Neural cell (in vitro differentiated cells): ENCODE measurements at regions not wholly inside any gene's neighbourhood (a gene's known extent, or its start where the extent isn't known, plus 50 kb on each side); places are given as distances from the start of the nearest gene placed in this dataset.
"Not testable (repeated sequence)": the region's sequence is repeated elsewhere in the genome, so short reads cannot be mapped to it uniquely, and the experiment has no call there.

Experiments used
- H2AFZ ChIP-seq: fragments of 200-600, 300-800 bp; sonication (generic), shearing (Covaris generic); 2 replicates; pipeline ENCODE4 v1.6.0; 2014; ENCODE audit warnings: low read depth, mild to moderate bottlenecking, antibody characterized with exemption, low read length, moderate library complexity
- H3F3A ChIP-seq: fragments of 200-600 bp; shearing (Covaris generic); 2 replicates; pipeline ENCODE4 v1.6.1; 2016; ENCODE audit warnings: mild to moderate bottlenecking, moderate library complexity, mixed read lengths, antibody characterized with exemption, low read length; ENCODE audit not compliant: insufficient read depth, poor library complexity, severe bottlenecking
- H3K27ac ChIP-seq: fragments of 200-600, 300-800 bp; sonication (generic), shearing (Covaris generic); 2 replicates; pipeline ENCODE4 v1.5.1; 2014; ENCODE audit warnings: mild to moderate bottlenecking, low read length, moderate library complexity
- H3K27me3 ChIP-seq: fragments of 300-800, 200-600 bp; sonication (generic), shearing (Covaris generic); 2 replicates; pipeline ENCODE4 v1.6.0; 2014; ENCODE audit warnings: mild to moderate bottlenecking, low read depth, low read length, moderate library complexity; ENCODE audit not compliant: insufficient read depth
- H3K36me3 ChIP-seq: fragments of 300-800, 200-600 bp; sonication (generic), shearing (Covaris generic); 2 replicates; pipeline ENCODE4 v1.5.1; 2014; ENCODE audit warnings: mild to moderate bottlenecking, antibody characterized with exemption, low read length, moderate library complexity; ENCODE audit not compliant: insufficient read depth
- H3K4me2 ChIP-seq: fragments of 300-800, 200-600 bp; sonication (generic), shearing (Covaris generic); 2 replicates; pipeline ENCODE4 v1.6.0; 2014; ENCODE audit warnings: mild to moderate bottlenecking, low read length
- H3K4me3 ChIP-seq: fragments of 300-800, 200-600 bp; sonication (generic), shearing (Covaris generic); 2 replicates; pipeline ENCODE4 v1.5.1; 2014; ENCODE audit warnings: mild to moderate bottlenecking, low read length, moderate library complexity
- H3K79me2 ChIP-seq: fragments of 200-600 bp; shearing (Covaris generic); replicated peaks from 2 replicates; pipeline ENCODE4 v1.6.0; 2014; ENCODE audit warnings: mild to moderate bottlenecking, low read length, moderate library complexity; ENCODE audit not compliant: insufficient read depth
- H3K9ac ChIP-seq: fragments of 300-800, 200-600 bp; sonication (generic), shearing (Covaris generic); 2 replicates; pipeline ENCODE4 v1.6.1; 2016; ENCODE audit warnings: mild to moderate bottlenecking, low read length, mixed read lengths
- H3K9me2 ChIP-seq: fragments of 200-600 bp; shearing (Covaris generic); 2 replicates; pipeline ENCODE4 v1.6.1; 2016; ENCODE audit warnings: mild to moderate bottlenecking, low read length, mixed read lengths; ENCODE audit not compliant: insufficient read depth
- H3K9me3 ChIP-seq: fragments of 200-600, 300-800 bp; sonication (generic), shearing (Covaris generic); 2 replicates; pipeline ENCODE4 v1.6.1; 2016; ENCODE audit warnings: mild to moderate bottlenecking, mixed run types, low read length, moderate library complexity, mixed read lengths
- H4K20me1 ChIP-seq: fragments of 200-600 bp; shearing (Covaris generic); 2 replicates; pipeline ENCODE4 v1.6.1; 2016; ENCODE audit warnings: mild to moderate bottlenecking, mixed run types; ENCODE audit not compliant: insufficient read depth
- CTCF ChIP-seq: fragments of 450-650 bp; IDR thresholded peaks from 2 replicates; pipeline ENCODE4 v1.5.1; 2014; ENCODE audit warnings: antibody characterized with exemption, mild to moderate bottlenecking, moderate library complexity; ENCODE audit not compliant: poor library complexity, severe bottlenecking
- EP300 ChIP-seq: fragments of 450-650 bp; conservative IDR thresholded peaks from 2 replicates; pipeline ENCODE4 v1.6.1; 2014; ENCODE audit warnings: antibody characterized with exemption, mild to moderate bottlenecking, moderate library complexity; ENCODE audit not compliant: poor library complexity, severe bottlenecking
- EZH2 ChIP-seq: fragments of 200-600, 300-800 bp; shearing (Covaris generic), sonication (generic); IDR thresholded peaks from 2 replicates; pipeline ENCODE4 v1.6.1; 2014; ENCODE audit warnings: antibody characterized with exemption, low read length, borderline replicate concordance, mild to moderate bottlenecking; ENCODE audit not compliant: insufficient read depth, poor library complexity, severe bottlenecking
- MXI1 ChIP-seq: fragments of 450-650 bp; conservative IDR thresholded peaks from 2 replicates; pipeline ENCODE4 v1.6.1; 2014; ENCODE audit warnings: antibody characterized with exemption, mild to moderate bottlenecking; ENCODE audit not compliant: poor library complexity, severe bottlenecking
- POLR2AphosphoS5 ChIP-seq: IDR thresholded peaks from 2 replicates; pipeline ENCODE4 v1.6.1; 2012
- RAD21 ChIP-seq: fragments of 450-650 bp; conservative IDR thresholded peaks from 2 replicates; pipeline ENCODE4 v1.6.1; 2014; ENCODE audit warnings: antibody characterized with exemption, mild to moderate bottlenecking, moderate library complexity
- SMC3 ChIP-seq: fragments of 450-650 bp; conservative IDR thresholded peaks from 2 replicates; pipeline ENCODE4 v1.6.1; 2014; ENCODE audit warnings: antibody characterized with exemption, mild to moderate bottlenecking, moderate library complexity; ENCODE audit not compliant: poor library complexity
- TAF1 ChIP-seq: IDR thresholded peaks from 2 replicates; pipeline ENCODE4 v1.6.1; 2012; ENCODE audit warnings: low read depth
- TF ChIP-seq, protein P1 (sequence below): IDR thresholded peaks from 2 replicates; pipeline ENCODE4 v1.6.1; 2012; ENCODE audit warnings: borderline replicate concordance

GRCh38 chr4:66562276-66562806, 892.1 kb upstream of the EPHA5 start:
- Histone ChIP-seq H4K20me1 (no peaks in the 10 kb centered on the region), H3K27ac (no peak overlapping the region), H3K4me3 (no peak overlapping the region), H3K4me2 (no peak overlapping the region), H3K36me3 (no peaks in the 10 kb centered on the region), H3K79me2 (no peaks in the 10 kb centered on the region), H2AFZ (no peak overlapping the region), H3F3A (no peaks in the 10 kb centered on the region), H3K9me3 (no peaks in the 10 kb centered on the region), H3K27me3 (no peaks in the 10 kb centered on the region), H3K9ac (no peak overlapping the region), H3K9me2 (no peaks in the 10 kb centered on the region)
- no peak for TF ChIP-seq EZH2
- no peak for TF ChIP-seq POLR2AphosphoS5
- no peak for TF ChIP-seq MXI1
- TF ChIP-seq CTCF = no peak
- no peak for TF ChIP-seq EP300
- TF ChIP-seq RAD21 = no peak
- TF ChIP-seq SMC3 = no peak
- TF ChIP-seq, protein P1, sequence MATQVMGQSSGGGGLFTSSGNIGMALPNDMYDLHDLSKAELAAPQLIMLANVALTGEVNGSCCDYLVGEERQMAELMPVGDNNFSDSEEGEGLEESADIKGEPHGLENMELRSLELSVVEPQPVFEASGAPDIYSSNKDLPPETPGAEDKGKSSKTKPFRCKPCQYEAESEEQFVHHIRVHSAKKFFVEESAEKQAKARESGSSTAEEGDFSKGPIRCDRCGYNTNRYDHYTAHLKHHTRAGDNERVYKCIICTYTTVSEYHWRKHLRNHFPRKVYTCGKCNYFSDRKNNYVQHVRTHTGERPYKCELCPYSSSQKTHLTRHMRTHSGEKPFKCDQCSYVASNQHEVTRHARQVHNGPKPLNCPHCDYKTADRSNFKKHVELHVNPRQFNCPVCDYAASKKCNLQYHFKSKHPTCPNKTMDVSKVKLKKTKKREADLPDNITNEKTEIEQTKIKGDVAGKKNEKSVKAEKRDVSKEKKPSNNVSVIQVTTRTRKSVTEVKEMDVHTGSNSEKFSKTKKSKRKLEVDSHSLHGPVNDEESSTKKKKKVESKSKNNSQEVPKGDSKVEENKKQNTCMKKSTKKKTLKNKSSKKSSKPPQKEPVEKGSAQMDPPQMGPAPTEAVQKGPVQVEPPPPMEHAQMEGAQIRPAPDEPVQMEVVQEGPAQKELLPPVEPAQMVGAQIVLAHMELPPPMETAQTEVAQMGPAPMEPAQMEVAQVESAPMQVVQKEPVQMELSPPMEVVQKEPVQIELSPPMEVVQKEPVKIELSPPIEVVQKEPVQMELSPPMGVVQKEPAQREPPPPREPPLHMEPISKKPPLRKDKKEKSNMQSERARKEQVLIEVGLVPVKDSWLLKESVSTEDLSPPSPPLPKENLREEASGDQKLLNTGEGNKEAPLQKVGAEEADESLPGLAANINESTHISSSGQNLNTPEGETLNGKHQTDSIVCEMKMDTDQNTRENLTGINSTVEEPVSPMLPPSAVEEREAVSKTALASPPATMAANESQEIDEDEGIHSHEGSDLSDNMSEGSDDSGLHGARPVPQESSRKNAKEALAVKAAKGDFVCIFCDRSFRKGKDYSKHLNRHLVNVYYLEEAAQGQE = no peak
- TF ChIP-seq TAF1 = no peak

GRCh38 chr4:66561465-66562053, 891.3 kb upstream of the EPHA5 start:
- H3K4me2 ChIP-seq, H3K36me3 ChIP-seq, H3K27ac ChIP-seq, H3K9ac ChIP-seq, H4K20me1 ChIP-seq, H2AFZ ChIP-seq, H3K4me3 ChIP-seq, H3K9me2 ChIP-seq, H3K9me3 ChIP-seq, H3F3A ChIP-seq, H3K27me3 ChIP-seq, H3K79me2 ChIP-seq: not testable (repeated sequence)
